Esophagus muscularis mucosa (tissue), 4 donors: ENCODE measurements at regions not wholly inside any gene's neighbourhood (a gene's known extent, or its start where the extent isn't known, plus 50 kb on each side); places are given as distances from the start of the nearest gene placed in this dataset.

Source experiments
- DNase-seq: peaks from one replicate; pipeline ENCODE4 v3.0.0-alpha.2; 2017; ENCODE audit errors: extremely low spot score
- H3K27ac ChIP-seq, 4 donors: fragments of 200-600 bp; sonication (generic); replicated peaks in 1 of 4; 1 replicate in 3 of 4; 2 replicates in 1 of 4; pipeline ENCODE4 v1.5.1; 2016 to 2019; ENCODE audit warnings: mild to moderate bottlenecking in 1 of 4
- H3K27me3 ChIP-seq, 4 donors: fragments of 200-600 bp; sonication (generic); one replicate each; pipeline versions ENCODE4 v1.5.1 to v1.6.0; 2016 to 2019
- H3K36me3 ChIP-seq, 4 donors: fragments of 200-600 bp; sonication (generic); one replicate each; pipeline ENCODE4 v1.5.1; 2016 to 2019
- H3K4me1 ChIP-seq, 4 donors: fragments of 200-600 bp; sonication (generic); one replicate each; pipeline ENCODE4 v1.5.1; 2016 to 2019
- H3K4me3 ChIP-seq, 4 donors: fragments of 200-600 bp; sonication (generic); 1 replicate in 2 of 4; 2 replicates in 2 of 4; pipeline ENCODE4 v1.5.1; 2016 to 2019; ENCODE audit warnings: mild to moderate bottlenecking in 4 of 4, moderate library complexity in 1 of 4
- H3K9me3 ChIP-seq, 4 donors: fragments of 200-600 bp; sonication (generic); 1 replicate in 3 of 4; 2 replicates in 1 of 4; pipeline ENCODE4 v1.5.1; 2016 to 2019
- CTCF ChIP-seq, 3 experiments: fragments of 200-600 bp in 2 of 3; fragments of 450-650 bp in 1 of 3; sonication (generic) in 2 of 3; IDR thresholded peaks; one replicate each; pipeline ENCODE4 v1.5.1; 2017 to 2019; ENCODE audit warnings: antibody characterized with exemption in 3 of 3, mild to moderate bottlenecking in 2 of 3, moderate library complexity in 1 of 3
- EP300 ChIP-seq: sonication (generic); formaldehyde crosslinking; IDR thresholded peaks from one replicate; pipeline ENCODE4 v1.6.1; 2017; ENCODE audit warnings: antibody characterized with exemption
- POLR2A ChIP-seq: fragments of 450-650 bp; IDR thresholded peaks from one replicate; pipeline ENCODE4 v1.6.1; 2017; ENCODE audit warnings: antibody characterized with exemption, moderate library complexity, mild to moderate bottlenecking, low read depth
- POLR2AphosphoS5 ChIP-seq, 2 donors: sonication (generic); formaldehyde crosslinking; IDR thresholded peaks; one replicate each; pipeline ENCODE4 v1.6.1; 2017; ENCODE audit warnings: antibody characterized with exemption in 2 of 2
- WGBS: methylation state at CpG from one replicate; pipeline ENCODE4 v1.1.5; 2018; 5-methylcytosine and 5-hydroxymethylcytosine counted together
- intact Hi-C: fragments of 100-400 bp; cut with DNase I; formaldehyde crosslinking; loops from one replicate; pipeline ENCODE4 v1.15.1; 2023

- TF ChIP-seq POLR2AphosphoS5 (IDR thresholded peaks at IDR 0.05) (no peak), CTCF (IDR thresholded peaks at IDR 0.05) (no peak), EP300 (no peak), POLR2A (no peak)
- 86% methylated on average over 2 of the region's 2 CpGs for WGBS
- Histone ChIP-seq H3K4me1 (no peaks in the 10 kb centered on the region), H3K27ac (no peak overlapping the region), H3K36me3 (no peaks in the 10 kb centered on the region), H3K27me3 (no peaks in the 10 kb centered on the region), H3K4me3 (no peak overlapping the region), H3K9me3 (peaks cover 0 to 4% (median 0%) of the 10 kb centered on the region in 4 donors)
- no peak for DNase-seq
- intact Hi-C loops, result no loop called here
Measured at GRCh38 chr6:137767465-137767864, 99.6 kb upstream of the TNFAIP3 start.

GRCh38 chr6:137767911-137768690 lies 99.0 kb upstream of the TNFAIP3 start:
- peaks cover 0 to 4% (median 0%) of the 10 kb centered on the region in 4 donors for H3K9me3 ChIP-seq
- peak; percentile 26 for DNase-seq
- H3K27ac ChIP-seq, result no peak overlapping the region
- no peaks in the 10 kb centered on the region for H3K36me3 ChIP-seq
- intact Hi-C loops, result no loop called here
- peaks cover 0 to under 1% (median 0%) of the 10 kb centered on the region in 4 donors for H3K4me1 ChIP-seq
- H3K27me3 ChIP-seq, result no peaks in the 10 kb centered on the region
- WGBS, result 72% methylated on average over 5 of the region's 5 CpGs
- no peak for TF ChIP-seq POLR2A
- no peak for TF ChIP-seq EP300
- no peak for TF ChIP-seq POLR2AphosphoS5 (IDR thresholded peaks at IDR 0.05)
- TF ChIP-seq CTCF (IDR thresholded peaks at IDR 0.05), result no peak
- H3K4me3 ChIP-seq, result no peak overlapping the region

- Histone ChIP-seq H3K9me3 (peaks cover 0 to 4% (median 0%) of the 10 kb centered on the region in 4 donors), H3K36me3 (no peaks in the 10 kb centered on the region), H3K4me3 (no peak overlapping the region), H3K27ac (no peak overlapping the region), H3K4me1 (peaks cover 0 to 9% (median 4%) of the 10 kb centered on the region in 4 donors), H3K27me3 (no peaks in the 10 kb centered on the region)
- 87% methylated on average over 1 of the region's 1 CpG for WGBS
- DNase-seq, result peak; percentile 64
- TF ChIP-seq CTCF (IDR thresholded peaks at IDR 0.05) (no peak), POLR2AphosphoS5 (IDR thresholded peaks at IDR 0.05) (no peak), EP300 (no peak), POLR2A (no peak)
- intact Hi-C loops, result no loop called here
Measured at GRCh38 chr6:137768935-137769334, 98.1 kb upstream of the TNFAIP3 start.

DNA sequence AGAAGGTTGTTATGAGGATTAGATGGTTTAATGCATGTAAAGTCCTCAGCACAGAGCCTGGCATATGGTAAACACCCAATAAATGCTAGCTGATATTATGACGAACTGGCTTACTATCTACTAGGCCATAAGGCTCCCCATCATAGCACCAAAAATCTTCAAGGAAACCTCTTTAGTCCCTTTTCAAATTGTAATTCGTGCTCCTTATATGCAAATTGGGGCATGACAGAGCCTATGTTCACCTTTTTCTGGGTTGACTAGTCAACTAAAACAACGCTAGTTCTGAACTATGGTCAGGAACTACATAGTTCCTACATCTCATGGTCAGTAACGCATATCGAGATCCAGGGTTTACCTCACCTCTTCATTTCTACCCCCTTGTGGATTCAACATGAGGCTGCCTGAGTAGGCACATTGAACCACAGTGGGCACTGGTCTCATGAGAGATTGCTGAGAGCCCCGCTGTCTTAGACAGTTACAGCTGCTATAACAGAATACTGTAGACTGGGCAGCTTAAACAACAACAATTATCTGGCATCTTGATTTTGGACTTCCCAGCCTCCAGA lies 97.2 kb upstream of the TNFAIP3 start:
- H3K36me3 ChIP-seq, result no peaks in the 10 kb centered on the region
- intact Hi-C loops, result loop anchor here (10.0 kb wide), 1 partner anchor 55 kb away; no protein-coding TSS in a partner anchor
- WGBS, result 93% methylated on average over 6 of the region's 6 CpGs

More for the DNA sequence above, 97.2 kb upstream of the TNFAIP3 start:
- Histone ChIP-seq H3K4me3 (no peak overlapping the region), H3K27ac (no peak overlapping the region), H3K4me1 (peaks cover 0 to 18% (median 11%) of the 10 kb centered on the region in 4 donors), H3K27me3 (no peaks in the 10 kb centered on the region), H3K9me3 (peaks cover 0 to 4% (median 0%) of the 10 kb centered on the region in 4 donors)
- DNase-seq, result peak; percentile 10
- TF ChIP-seq EP300, result no peak
- TF ChIP-seq POLR2A, result no peak
- TF ChIP-seq CTCF (IDR thresholded peaks at IDR 0.05), result no peak
- TF ChIP-seq POLR2AphosphoS5 (IDR thresholded peaks at IDR 0.05), result no peak
